K562 (cell line): ENCODE measurements at regions not wholly inside any gene's neighbourhood (a gene's known extent, or its start where the extent isn't known, plus 50 kb on each side); places are given as distances from the start of the nearest gene placed in this dataset.

Experiments
- ATAC-seq: fragments of 200-7000 bp; cut with Tn5 transposase; 3 replicates; pipeline ENCODE4 v1.9.1; 2020; ENCODE audit warnings: moderate library complexity
- BruUV-seq: library from RNA; stranded (reverse); fragments of 400-500 nt; replicated peaks from 2 replicates; lab custom pipeline; 2021; lab: Mats Ljungman, UMichigan
- CTCF ChIA-PET: fragments of 300-600 bp; formaldehyde crosslinking; extraction: SDS; loops from one replicate; lab custom pipeline; 2021; ENCODE audit warnings: low intra/inter-chr PET ratio; lab: Yijun Ruan, JAX
- POLR2A ChIA-PET: fragments of 300-600, 350-650 bp; sonication (Branson Sonifier 250); formaldehyde crosslinking; extraction: SDS; loops from one replicate; lab custom pipeline; 2021; ENCODE audit warnings: antibody characterized with exemption, inconsistent platforms; lab: Yijun Ruan, JAX
- DNase-seq, 4 experiments: peaks; one replicate each; pipeline versions ENCODE4 v3.0.0 to v3.0.0-alpha.2; 2011 to 2018; ENCODE audit warnings: low spot score in 3 of 4, mixed read lengths in 3 of 4; ENCODE audit errors: extremely low read depth in 1 of 4
- FAIRE-seq: peaks from 2 replicates; lab custom pipeline; 2011; peaks lifted over from hg19 to GRCh38; lab: Jason Lieb, UNC
- H2AFZ ChIP-seq: 2 replicates; pipeline ENCODE4 v1.6.0; 2011; ENCODE audit warnings: low read depth, low read length, control low read depth, inconsistent platforms
- H3K27ac ChIP-seq: fragments of 200-600 bp; 3 replicates; pipeline ENCODE4 v1.8.0; 2011; ENCODE audit warnings: low read depth, mild to moderate bottlenecking, control low read depth, inconsistent platforms, low read length, moderate library complexity, mixed read lengths; ENCODE audit errors: extremely low read depth
- H3K27me3 ChIP-seq, 2 experiments: fragments of 300-600 bp in 1 of 2; 2 replicates in 1 of 2; 3 replicates in 1 of 2; pipeline versions ENCODE4 v1.6.0 to v1.8.0; 2011; ENCODE audit warnings: inconsistent platforms in 2 of 2, low read length in 2 of 2, mild to moderate bottlenecking in 1 of 2, mixed read lengths in 1 of 2, moderate library complexity in 1 of 2; ENCODE audit not compliant: control insufficient read depth in 2 of 2, insufficient read depth in 2 of 2
- H3K36me3 ChIP-seq: fragments of 300-600 bp; 3 replicates; pipeline ENCODE4 v1.8.0; 2011; ENCODE audit warnings: mild to moderate bottlenecking, low read length, inconsistent platforms; ENCODE audit not compliant: control insufficient read depth, insufficient read depth
- H3K4me1 ChIP-seq, 2 experiments: fragments of 200-600 bp in 1 of 2; replicated peaks in 1 of 2; 2 replicates in 1 of 2; 3 replicates in 1 of 2; pipeline versions ENCODE4 v1.5.1 to v1.8.0; 2011; ENCODE audit warnings: inconsistent platforms in 2 of 2, low read length in 2 of 2, mild to moderate bottlenecking in 1 of 2, mixed read lengths in 1 of 2, moderate library complexity in 1 of 2; ENCODE audit not compliant: control insufficient read depth in 2 of 2, insufficient read depth in 2 of 2
- H3K4me2 ChIP-seq: 2 replicates; pipeline ENCODE4 v1.6.1; 2011; ENCODE audit warnings: low read length, control low read depth, inconsistent platforms, mixed read lengths; ENCODE audit not compliant: insufficient read depth
- H3K4me3 ChIP-seq: fragments of 200-600 bp; sonication (generic), shearing (Covaris generic); 2 replicates; pipeline ENCODE4 v1.5.1; 2016; ENCODE audit warnings: control low read depth, inconsistent platforms
- H3K79me2 ChIP-seq: fragments of 200-600 bp; 3 replicates; pipeline ENCODE4 v1.8.0; 2011; ENCODE audit warnings: low read length, inconsistent platforms; ENCODE audit not compliant: control insufficient read depth, insufficient read depth
- H3K9ac ChIP-seq, 2 experiments: 2 replicates each; pipeline versions ENCODE4 v1.6.0 to v1.6.1; 2011; ENCODE audit warnings: low read depth in 2 of 2, low read length in 2 of 2, control low read depth in 1 of 2, inconsistent platforms in 1 of 2, mild to moderate bottlenecking in 1 of 2, mixed read lengths in 1 of 2; ENCODE audit not compliant: insufficient read depth in 1 of 2
- H3K9me1 ChIP-seq: one replicate; pipeline ENCODE4 v1.6.0; 2011; ENCODE audit warnings: inconsistent platforms, mild to moderate bottlenecking, low read length, moderate library complexity; ENCODE audit not compliant: control insufficient read depth, insufficient read depth
- H3K9me3 ChIP-seq: replicated peaks from 2 replicates; pipeline ENCODE4 v1.5.1; 2011; ENCODE audit warnings: low read depth, low read length, inconsistent platforms; ENCODE audit not compliant: control insufficient read depth, insufficient read depth
- H4K20me1 ChIP-seq: replicated peaks from 2 replicates; pipeline ENCODE4 v1.6.1; 2011; ENCODE audit warnings: low read length, inconsistent platforms, mixed read lengths; ENCODE audit not compliant: control insufficient read depth, insufficient read depth
- ARID2 ChIP-seq: fragments of 450-650 bp; IDR thresholded peaks from 2 replicates; pipeline ENCODE4 v1.6.1; 2017; ENCODE audit warnings: antibody characterized with exemption, mild to moderate bottlenecking
- RBM25 ChIP-seq: fragments of 200-400 bp; formaldehyde crosslinking; IDR thresholded peaks from 2 replicates; pipeline ENCODE4 v1.6.1; 2018; ENCODE audit warnings: low read length, low read depth, moderate library complexity; ENCODE audit not compliant: severe bottlenecking
- WGBS: fragments of 100-300 bp; shearing (Covaris generic); methylation state at CpG from one replicate; pipeline ENCODE4 v1.1.6; 2016; ENCODE audit warnings: low coverage, mixed read lengths; ENCODE audit not compliant: insufficient coverage; ENCODE audit errors: missing lambda C conversion rate; 5-methylcytosine and 5-hydroxymethylcytosine counted together
- in situ Hi-C: fragments of 300-500 bp; cut with MboI; formaldehyde crosslinking; loops from 4 replicates; pipeline ENCODE4 v1.15.0; 2018; ENCODE audit warnings: inconsistent platforms, mixed read lengths
- intact Hi-C: fragments of 100-400 bp; cut with micrococcal nuclease; formaldehyde crosslinking; loops from 2 replicates; pipeline ENCODE4 v1.14.2; 2022
- TF ChIP-seq, protein P1 (sequence below): fragments of 200-800 bp; sonication (Bioruptor generic); IDR thresholded peaks from 2 replicates; pipeline ENCODE4 v1.6.1; 2017; ENCODE audit warnings: missing genetic modification characterization, missing compliant biosample characterization
- TF ChIP-seq, protein P2 (sequence below): sonication (generic); formaldehyde crosslinking; IDR thresholded peaks from 2 replicates; pipeline ENCODE4 v1.8.1; 2023; ENCODE audit warnings: mild to moderate bottlenecking, missing genetic modification reagents
- TF ChIP-seq, protein P3 (sequence below): fragments of 450-650 bp; IDR thresholded peaks from 2 replicates; pipeline ENCODE4 v1.7.0; 2016; ENCODE audit warnings: borderline replicate concordance

GRCh38 chr4:151857368-151857767 lies 96.6 kb upstream of the GATB start:
- no peak for DNase-seq
- Histone ChIP-seq H2AFZ (no peak overlapping the region), H4K20me1 (peaks cover 7% of the 10 kb centered on the region; the same call in 1 of the 2 replicates), H3K79me2 (no peaks in the 10 kb centered on the region), H3K9me3 (no peaks in the 10 kb centered on the region), H3K36me3 (no peaks in the 10 kb centered on the region), H3K9me1 (no peaks in the 10 kb centered on the region), H3K4me3 (no peak overlapping the region), H3K27me3 (peaks cover 8 to 20% of the 10 kb centered on the region in 2 experiments; a peak in 3 of 5 replicates), H3K4me1 (no peaks in the 10 kb centered on the region), H3K9ac (no peak overlapping the region), H3K4me2 (no peak overlapping the region), H3K27ac (no peak overlapping the region)
- no TSS peak for BruUV-seq
- intact Hi-C loops = no loop called here
- in situ Hi-C loops = no loop called here
- CTCF ChIA-PET = no interaction called here
- no peak for FAIRE-seq
- 0% methylated on average over 4 of the region's 4 CpGs for WGBS
- no peak for ATAC-seq
- TF ChIP-seq, protein P1, sequence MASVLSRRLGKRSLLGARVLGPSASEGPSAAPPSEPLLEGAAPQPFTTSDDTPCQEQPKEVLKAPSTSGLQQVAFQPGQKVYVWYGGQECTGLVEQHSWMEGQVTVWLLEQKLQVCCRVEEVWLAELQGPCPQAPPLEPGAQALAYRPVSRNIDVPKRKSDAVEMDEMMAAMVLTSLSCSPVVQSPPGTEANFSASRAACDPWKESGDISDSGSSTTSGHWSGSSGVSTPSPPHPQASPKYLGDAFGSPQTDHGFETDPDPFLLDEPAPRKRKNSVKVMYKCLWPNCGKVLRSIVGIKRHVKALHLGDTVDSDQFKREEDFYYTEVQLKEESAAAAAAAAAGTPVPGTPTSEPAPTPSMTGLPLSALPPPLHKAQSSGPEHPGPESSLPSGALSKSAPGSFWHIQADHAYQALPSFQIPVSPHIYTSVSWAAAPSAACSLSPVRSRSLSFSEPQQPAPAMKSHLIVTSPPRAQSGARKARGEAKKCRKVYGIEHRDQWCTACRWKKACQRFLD (CRISPR knock-in tag) = no peak
- TF ChIP-seq, protein P2, sequence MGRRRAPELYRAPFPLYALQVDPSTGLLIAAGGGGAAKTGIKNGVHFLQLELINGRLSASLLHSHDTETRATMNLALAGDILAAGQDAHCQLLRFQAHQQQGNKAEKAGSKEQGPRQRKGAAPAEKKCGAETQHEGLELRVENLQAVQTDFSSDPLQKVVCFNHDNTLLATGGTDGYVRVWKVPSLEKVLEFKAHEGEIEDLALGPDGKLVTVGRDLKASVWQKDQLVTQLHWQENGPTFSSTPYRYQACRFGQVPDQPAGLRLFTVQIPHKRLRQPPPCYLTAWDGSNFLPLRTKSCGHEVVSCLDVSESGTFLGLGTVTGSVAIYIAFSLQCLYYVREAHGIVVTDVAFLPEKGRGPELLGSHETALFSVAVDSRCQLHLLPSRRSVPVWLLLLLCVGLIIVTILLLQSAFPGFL (CRISPR knock-in tag) = no peak
- POLR2A ChIA-PET = no interaction called here

- no peaks in the 10 kb centered on the region for H3K9me1 ChIP-seq
- BruUV-seq = no TSS peak
- H2AFZ ChIP-seq = no peak overlapping the region
- no peak for FAIRE-seq
- no peaks in the 10 kb centered on the region for H3K4me1 ChIP-seq
- POLR2A ChIA-PET = no interaction called here
- intact Hi-C loops = no loop called here
- H3K36me3 ChIP-seq = no peaks in the 10 kb centered on the region
- no peak for ATAC-seq
- in situ Hi-C loops = no loop called here
- DNase-seq = no peak
- CTCF ChIA-PET = no interaction called here
- 0% methylated on average over 1 of the region's 1 CpG for WGBS
- H3K9me3 ChIP-seq = no peaks in the 10 kb centered on the region
- no peaks in the 10 kb centered on the region for H3K79me2 ChIP-seq
- no peak overlapping the region for H3K4me3 ChIP-seq
- H3K27me3 ChIP-seq = peaks cover 3 to 6% of the 10 kb centered on the region in 2 experiments; a peak in 3 of 5 replicates
- H3K9ac ChIP-seq = no peak overlapping the region
- no peak overlapping the region for H3K4me2 ChIP-seq
- TF ChIP-seq ARID2 (no peak), RBM25 (peak; percentile 59)
- TF ChIP-seq, protein P3, sequence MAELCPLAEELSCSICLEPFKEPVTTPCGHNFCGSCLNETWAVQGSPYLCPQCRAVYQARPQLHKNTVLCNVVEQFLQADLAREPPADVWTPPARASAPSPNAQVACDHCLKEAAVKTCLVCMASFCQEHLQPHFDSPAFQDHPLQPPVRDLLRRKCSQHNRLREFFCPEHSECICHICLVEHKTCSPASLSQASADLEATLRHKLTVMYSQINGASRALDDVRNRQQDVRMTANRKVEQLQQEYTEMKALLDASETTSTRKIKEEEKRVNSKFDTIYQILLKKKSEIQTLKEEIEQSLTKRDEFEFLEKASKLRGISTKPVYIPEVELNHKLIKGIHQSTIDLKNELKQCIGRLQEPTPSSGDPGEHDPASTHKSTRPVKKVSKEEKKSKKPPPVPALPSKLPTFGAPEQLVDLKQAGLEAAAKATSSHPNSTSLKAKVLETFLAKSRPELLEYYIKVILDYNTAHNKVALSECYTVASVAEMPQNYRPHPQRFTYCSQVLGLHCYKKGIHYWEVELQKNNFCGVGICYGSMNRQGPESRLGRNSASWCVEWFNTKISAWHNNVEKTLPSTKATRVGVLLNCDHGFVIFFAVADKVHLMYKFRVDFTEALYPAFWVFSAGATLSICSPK = no peak
- TF ChIP-seq, all 486 proteins: peak for 1
- Histone ChIP-seq H3K27ac (no peak overlapping the region), H4K20me1 (no peaks in the 10 kb centered on the region)
Measured at GRCh38 chr4:151855747-151856146, 94.9 kb upstream of the GATB start.
